ENCODE measurements at regions not wholly inside any gene's neighbourhood (a gene's known extent, or its start where the extent isn't known, plus 50 kb on each side); places are given as distances from the start of the nearest gene placed in this dataset.
"Not testable (repeated sequence)": the region's sequence is repeated elsewhere in the genome, so short reads cannot be mapped to it uniquely, and the experiment has no call there.

GRCh38 chr4:11054937-11055336 lies 370.4 kb upstream of the CLNK start:
- TF ChIP-seq, protein P1, sequence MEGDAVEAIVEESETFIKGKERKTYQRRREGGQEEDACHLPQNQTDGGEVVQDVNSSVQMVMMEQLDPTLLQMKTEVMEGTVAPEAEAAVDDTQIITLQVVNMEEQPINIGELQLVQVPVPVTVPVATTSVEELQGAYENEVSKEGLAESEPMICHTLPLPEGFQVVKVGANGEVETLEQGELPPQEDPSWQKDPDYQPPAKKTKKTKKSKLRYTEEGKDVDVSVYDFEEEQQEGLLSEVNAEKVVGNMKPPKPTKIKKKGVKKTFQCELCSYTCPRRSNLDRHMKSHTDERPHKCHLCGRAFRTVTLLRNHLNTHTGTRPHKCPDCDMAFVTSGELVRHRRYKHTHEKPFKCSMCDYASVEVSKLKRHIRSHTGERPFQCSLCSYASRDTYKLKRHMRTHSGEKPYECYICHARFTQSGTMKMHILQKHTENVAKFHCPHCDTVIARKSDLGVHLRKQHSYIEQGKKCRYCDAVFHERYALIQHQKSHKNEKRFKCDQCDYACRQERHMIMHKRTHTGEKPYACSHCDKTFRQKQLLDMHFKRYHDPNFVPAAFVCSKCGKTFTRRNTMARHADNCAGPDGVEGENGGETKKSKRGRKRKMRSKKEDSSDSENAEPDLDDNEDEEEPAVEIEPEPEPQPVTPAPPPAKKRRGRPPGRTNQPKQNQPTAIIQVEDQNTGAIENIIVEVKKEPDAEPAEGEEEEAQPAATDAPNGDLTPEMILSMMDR (IDR thresholded peaks at IDR 0.05), result not testable (repeated sequence)
- not testable (repeated sequence) for TF ChIP-seq POLR2A (IDR thresholded peaks at IDR 0.05)

All from body of pancreas (tissue), 4 donors.